Loucy (cell line): ENCODE measurements at regions not wholly inside any gene's neighbourhood (a gene's known extent, or its start where the extent isn't known, plus 50 kb on each side); places are given as distances from the start of the nearest gene placed in this dataset.

ENCODE experiments used
- H2AFZ ChIP-seq: fragments of 200-600 bp; sonication (generic); 2 replicates; pipeline ENCODE4 v1.6.0; 2016; ENCODE audit warnings: antibody characterized with exemption, mild to moderate bottlenecking, low read length, moderate library complexity
- H3F3A ChIP-seq: fragments of 200-600 bp; 2 replicates; pipeline ENCODE4 v1.6.0; 2016; ENCODE audit warnings: antibody characterized with exemption, low read depth, mild to moderate bottlenecking
- H3K27me3 ChIP-seq: fragments of 200-600 bp; sonication (generic); 2 replicates; pipeline ENCODE4 v1.6.1; 2014; ENCODE audit warnings: low read length, mild to moderate bottlenecking; ENCODE audit not compliant: insufficient read depth, poor library complexity, severe bottlenecking
- H3K36me3 ChIP-seq: fragments of 200-600 bp; sonication (generic); 2 replicates; pipeline ENCODE4 v1.6.1; 2016; ENCODE audit warnings: low read length; ENCODE audit not compliant: insufficient read depth
- H3K4me1 ChIP-seq: fragments of 200-600 bp; sonication (generic); 2 replicates; pipeline ENCODE4 v1.5.1; 2014; ENCODE audit warnings: low read length, mild to moderate bottlenecking; ENCODE audit not compliant: insufficient read depth, poor library complexity, severe bottlenecking
- H3K4me2 ChIP-seq: fragments of 200-600 bp; sonication (generic); 2 replicates; pipeline ENCODE4 v1.6.0; 2014; ENCODE audit warnings: antibody characterized with exemption, low read length, low read depth, mild to moderate bottlenecking; ENCODE audit not compliant: poor library complexity, severe bottlenecking
- H3K4me3 ChIP-seq: fragments of 200-600 bp; sonication (generic); 2 replicates; pipeline ENCODE4 v1.5.1; 2014; ENCODE audit warnings: low read length, mild to moderate bottlenecking, mixed read lengths; ENCODE audit not compliant: poor library complexity, severe bottlenecking
- H3K79me2 ChIP-seq: fragments of 200-600 bp; sonication (generic); 2 replicates; pipeline ENCODE4 v1.6.1; 2014; ENCODE audit warnings: low read length; ENCODE audit not compliant: insufficient read depth
- H3K9ac ChIP-seq: fragments of 200-600 bp; sonication (generic); 2 replicates; pipeline ENCODE4 v1.6.0; 2014; ENCODE audit warnings: mild to moderate bottlenecking, low read depth, low read length, moderate library complexity; ENCODE audit not compliant: poor library complexity, severe bottlenecking
- H3K9me2 ChIP-seq: fragments of 200-600 bp; sonication (generic); replicated peaks from 2 replicates; pipeline ENCODE4 v1.6.1; 2016; ENCODE audit warnings: low read depth, low read length, mixed read lengths
- H3K9me3 ChIP-seq: fragments of 200-600 bp; sonication (generic); 2 replicates; pipeline ENCODE4 v1.6.1; 2014; ENCODE audit warnings: mild to moderate bottlenecking, antibody characterized with exemption, low read length, low read depth; ENCODE audit not compliant: insufficient read depth
- H4K20me1 ChIP-seq: fragments of 200-600 bp; sonication (generic); 2 replicates; pipeline ENCODE4 v1.6.0; 2014; ENCODE audit warnings: antibody characterized with exemption, low read length, mild to moderate bottlenecking; ENCODE audit not compliant: insufficient read depth, poor library complexity, severe bottlenecking
- EZH2phosphoT487 ChIP-seq: fragments of 200-600 bp; IDR thresholded peaks from 2 replicates; pipeline ENCODE4 v1.6.1; 2018; ENCODE audit warnings: antibody characterized with exemption, mild to moderate bottlenecking, moderate library complexity, borderline replicate concordance
- TF ChIP-seq, protein P1 (sequence below): fragments of 200-600 bp; sonication (generic); conservative IDR thresholded peaks from 2 replicates; pipeline ENCODE4 v1.5.1; 2014; ENCODE audit warnings: mild to moderate bottlenecking, antibody characterized with exemption, low read length

DNA sequence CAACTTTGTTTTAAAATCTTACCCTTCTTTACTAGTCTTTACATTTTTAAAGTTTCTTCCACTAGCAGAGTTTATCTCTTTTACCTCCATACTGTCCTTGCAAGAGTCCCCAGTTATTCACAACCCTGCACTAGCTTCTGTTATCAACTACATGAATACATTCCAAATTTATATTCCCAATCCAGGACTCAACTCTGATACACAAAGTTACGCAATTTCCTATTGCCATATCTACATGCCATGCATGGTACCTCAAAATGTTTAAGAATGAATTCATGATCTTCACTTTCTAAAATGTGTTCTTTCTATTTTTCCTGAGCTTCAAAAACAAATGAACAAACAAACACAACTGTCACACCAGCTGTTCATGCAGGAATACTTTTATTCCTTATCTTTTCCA is 668.7 kb downstream of the CDH18 start:
- H4K20me1 ChIP-seq, result no peaks in the 10 kb centered on the region

DNA sequence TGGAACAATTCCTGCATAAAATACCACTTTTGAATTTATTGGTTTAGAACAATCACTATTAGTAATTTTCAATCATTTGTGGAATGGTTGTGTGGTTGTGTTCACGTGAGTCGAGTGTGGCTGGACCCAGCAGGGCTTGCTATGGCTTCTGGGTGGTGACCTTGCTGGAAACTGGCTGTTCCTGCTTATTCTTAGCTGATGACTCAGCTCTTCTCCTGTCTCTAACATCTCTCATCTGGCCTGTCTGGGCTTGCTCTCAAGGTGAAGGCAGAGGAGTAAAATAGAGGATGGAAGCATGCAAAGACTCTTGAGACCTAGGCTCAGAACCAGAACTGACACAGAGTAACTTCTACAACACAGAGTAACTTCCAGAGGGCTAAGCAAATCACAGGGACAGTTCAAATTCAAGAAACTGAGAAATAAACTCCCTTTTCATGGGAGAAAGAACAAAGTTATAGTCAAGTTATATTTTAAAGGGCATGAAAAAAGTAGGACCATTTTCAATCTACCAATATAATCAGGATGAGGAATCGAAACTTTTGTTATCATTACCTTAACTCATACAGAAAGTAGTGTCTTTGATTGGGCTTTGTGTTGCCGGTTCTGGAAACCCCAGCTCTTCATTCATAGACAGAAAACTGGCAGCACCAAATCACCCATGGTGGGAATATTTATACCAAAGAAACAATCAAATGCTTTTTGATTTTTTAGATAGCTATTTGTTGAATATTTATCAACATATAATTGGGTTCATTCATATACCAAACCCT is 665.1 kb downstream of the CDH18 start:
- no peaks in the 10 kb centered on the region for H3K36me3 ChIP-seq
- H3K79me2 ChIP-seq, result no peaks in the 10 kb centered on the region
- H3K9ac ChIP-seq, result no peak overlapping the region
- no peaks in the 10 kb centered on the region for H3K9me3 ChIP-seq
- no peak overlapping the region for H2AFZ ChIP-seq
- no peaks in the 10 kb centered on the region for H3K4me1 ChIP-seq
- H4K20me1 ChIP-seq, result no peaks in the 10 kb centered on the region
- no peak overlapping the region for H3K4me3 ChIP-seq
- TF ChIP-seq, protein P1, sequence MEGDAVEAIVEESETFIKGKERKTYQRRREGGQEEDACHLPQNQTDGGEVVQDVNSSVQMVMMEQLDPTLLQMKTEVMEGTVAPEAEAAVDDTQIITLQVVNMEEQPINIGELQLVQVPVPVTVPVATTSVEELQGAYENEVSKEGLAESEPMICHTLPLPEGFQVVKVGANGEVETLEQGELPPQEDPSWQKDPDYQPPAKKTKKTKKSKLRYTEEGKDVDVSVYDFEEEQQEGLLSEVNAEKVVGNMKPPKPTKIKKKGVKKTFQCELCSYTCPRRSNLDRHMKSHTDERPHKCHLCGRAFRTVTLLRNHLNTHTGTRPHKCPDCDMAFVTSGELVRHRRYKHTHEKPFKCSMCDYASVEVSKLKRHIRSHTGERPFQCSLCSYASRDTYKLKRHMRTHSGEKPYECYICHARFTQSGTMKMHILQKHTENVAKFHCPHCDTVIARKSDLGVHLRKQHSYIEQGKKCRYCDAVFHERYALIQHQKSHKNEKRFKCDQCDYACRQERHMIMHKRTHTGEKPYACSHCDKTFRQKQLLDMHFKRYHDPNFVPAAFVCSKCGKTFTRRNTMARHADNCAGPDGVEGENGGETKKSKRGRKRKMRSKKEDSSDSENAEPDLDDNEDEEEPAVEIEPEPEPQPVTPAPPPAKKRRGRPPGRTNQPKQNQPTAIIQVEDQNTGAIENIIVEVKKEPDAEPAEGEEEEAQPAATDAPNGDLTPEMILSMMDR, result no peak
- TF ChIP-seq EZH2phosphoT487, result no peak
- no peaks in the 10 kb centered on the region; the same call in 1 of the 2 replicates for H3F3A ChIP-seq
- no peaks in the 10 kb centered on the region for H3K9me2 ChIP-seq
- no peak overlapping the region for H3K4me2 ChIP-seq
- H3K27me3 ChIP-seq, result no peaks in the 10 kb centered on the region

More for the DNA sequence above, 668.7 kb downstream of the CDH18 start:
- no peaks in the 10 kb centered on the region for H3K36me3 ChIP-seq
- H3K79me2 ChIP-seq, result no peaks in the 10 kb centered on the region
- H3K4me3 ChIP-seq, result no peak overlapping the region
- no peaks in the 10 kb centered on the region for H3K9me3 ChIP-seq
- no peak overlapping the region for H3K4me2 ChIP-seq
- no peaks in the 10 kb centered on the region for H3K9me2 ChIP-seq
- H2AFZ ChIP-seq, result no peak overlapping the region
- no peak for TF ChIP-seq EZH2phosphoT487
- TF ChIP-seq, protein P1, result no peak
- no peaks in the 10 kb centered on the region for H3K27me3 ChIP-seq
- H3F3A ChIP-seq, result no peaks in the 10 kb centered on the region; the same call in 1 of the 2 replicates
- H3K4me1 ChIP-seq, result no peaks in the 10 kb centered on the region
- H3K9ac ChIP-seq, result no peak overlapping the region

DNA sequence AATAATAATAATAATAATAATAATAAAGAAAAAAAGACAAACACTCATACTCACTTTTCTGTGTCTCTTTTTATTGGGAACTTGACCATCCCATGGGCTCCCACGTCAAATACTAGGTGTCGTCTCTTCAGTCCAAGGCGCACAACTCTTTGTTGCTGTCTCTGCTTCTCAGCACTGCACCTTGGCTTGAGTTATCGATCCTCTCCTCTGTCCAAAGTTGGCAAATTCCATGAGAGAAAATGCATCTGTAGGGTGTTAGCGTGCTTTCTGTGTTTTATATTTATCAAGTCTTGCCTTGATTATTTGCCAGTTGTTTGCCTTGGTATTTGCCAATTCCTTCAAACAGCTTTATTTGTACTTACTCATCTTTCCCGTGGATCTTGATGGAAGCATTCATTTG is 653.7 kb downstream of the CDH18 start:
- no peaks in the 10 kb centered on the region for H3K4me1 ChIP-seq
- H3K9me2 ChIP-seq, result no peaks in the 10 kb centered on the region
- H3K4me3 ChIP-seq, result no peak overlapping the region
- no peaks in the 10 kb centered on the region for H3K9me3 ChIP-seq
- H3K79me2 ChIP-seq, result no peaks in the 10 kb centered on the region
- TF ChIP-seq, protein P1, result no peak
- no peak for TF ChIP-seq EZH2phosphoT487
- no peaks in the 10 kb centered on the region for H4K20me1 ChIP-seq
- no peaks in the 10 kb centered on the region for H3K27me3 ChIP-seq
- H2AFZ ChIP-seq, result no peak overlapping the region
- no peaks in the 10 kb centered on the region for H3K36me3 ChIP-seq
- H3K9ac ChIP-seq, result no peak overlapping the region
- no peaks in the 10 kb centered on the region for H3F3A ChIP-seq
- no peak overlapping the region for H3K4me2 ChIP-seq
